ENCODE measurements at regions not wholly inside any gene's neighbourhood (a gene's known extent, or its start where the extent isn't known, plus 50 kb on each side); places are given as distances from the start of the nearest gene placed in this dataset.

GRCh38 chr11:128339792-128340191 lies 247.6 kb downstream of the ETS1 start:
- Histone ChIP-seq H3F3A (replicated peaks; ENCODE audit: insufficient read depth) (no peaks in the 10 kb centered on the region), H3K27me3 (ENCODE audit: insufficient read depth) (no peaks in the 10 kb centered on the region), H3K4me1 (ENCODE audit: control insufficient read depth in 1 of 2, insufficient read depth in 2 of 2, low read depth in 1 of 2, low read length in 1 of 2) (peaks cover 0 to 9% of the 10 kb centered on the region in 2 experiments; a peak in 1 of 4 replicates), H3K4me3 (ENCODE audit: low read depth in 2 of 2, low read length in 1 of 2) (no peak overlapping the region), H3K79me2 (ENCODE audit: insufficient read depth) (no peaks in the 10 kb centered on the region), H3K36me3 (replicated peaks in 1 of 2; ENCODE audit: control insufficient read depth in 1 of 2, insufficient read depth in 2 of 2, low read length in 1 of 2) (no peaks in the 10 kb centered on the region), H3K9me3 (no peaks in the 10 kb centered on the region), H4K20me1 (ENCODE audit: insufficient read depth) (no peaks in the 10 kb centered on the region), H3K4me2 (no peak overlapping the region), H3K9ac (no peak overlapping the region), H3K9me2 (no peaks in the 10 kb centered on the region), H3K27ac (ENCODE audit: low read depth in 2 of 2, low read length in 1 of 2) (no peak overlapping the region), H2AFZ (ENCODE audit: low read depth) (no peak overlapping the region)
- POLR2A ChIA-PET = no interaction called here
- 89% methylated on average over 6 of the region's 6 CpGs for WGBS (ENCODE audit: low lambda C conversion rate)
- no peak for DNase-seq
- CTCF ChIA-PET = interaction anchor here (0.7 kb wide), 1 partner anchor 73 kb away, joined by 3 read pairs; no protein-coding TSS in a partner anchor
- TF ChIP-seq YY1 (IDR thresholded peaks at IDR 0.05; ENCODE audit: low read depth) (no peak), RAD21 (IDR thresholded peaks at IDR 0.05; ENCODE audit: low read length) (no peak)

- Histone ChIP-seq H3K36me3 (replicated peaks in 1 of 2; ENCODE audit: control insufficient read depth in 1 of 2, insufficient read depth in 2 of 2, low read length in 1 of 2) (no peaks in the 10 kb centered on the region), H3K9me3 (no peaks in the 10 kb centered on the region), H3K9me2 (no peaks in the 10 kb centered on the region), H3K9ac (no peak overlapping the region), H4K20me1 (ENCODE audit: insufficient read depth) (no peaks in the 10 kb centered on the region), H3F3A (replicated peaks; ENCODE audit: insufficient read depth) (no peaks in the 10 kb centered on the region), H3K4me3 (ENCODE audit: low read depth in 2 of 2, low read length in 1 of 2) (no peak overlapping the region), H3K27ac (ENCODE audit: low read depth in 2 of 2, low read length in 1 of 2) (no peak overlapping the region), H2AFZ (ENCODE audit: low read depth) (no peak overlapping the region), H3K27me3 (ENCODE audit: insufficient read depth) (no peaks in the 10 kb centered on the region), H3K4me1 (ENCODE audit: control insufficient read depth in 1 of 2, insufficient read depth in 2 of 2, low read depth in 1 of 2, low read length in 1 of 2) (peaks cover 0 to 9% of the 10 kb centered on the region in 2 experiments; a peak in 1 of 4 replicates), H3K4me2 (no peak overlapping the region), H3K79me2 (ENCODE audit: insufficient read depth) (no peaks in the 10 kb centered on the region)
- ChIA-PET CTCF (no interaction called here), POLR2A (no interaction called here)
- WGBS (ENCODE audit: low lambda C conversion rate) = 97% methylated on average over 3 of the region's 3 CpGs
- no peak for TF ChIP-seq CHD2 (IDR thresholded peaks at IDR 0.05; ENCODE audit: low read length, partially characterized antibody)
- TF ChIP-seq FOXJ3 (CRISPR knock-in tag; IDR thresholded peaks at IDR 0.05) = no peak
- TF ChIP-seq TAF1 (IDR thresholded peaks at IDR 0.05; ENCODE audit: borderline replicate concordance, low read depth, low read length) = no peak
- TF ChIP-seq TEAD4 (IDR thresholded peaks at IDR 0.05; ENCODE audit: borderline replicate concordance, insufficient read depth) = no peak
- TF ChIP-seq MEF2A (IDR thresholded peaks at IDR 0.05; ENCODE audit: borderline replicate concordance, low read depth) = no peak
- no peak for TF ChIP-seq USF2 (IDR thresholded peaks at IDR 0.05; ENCODE audit: borderline replicate concordance, low read depth, low read length)
- no peak for TF ChIP-seq CTCF (IDR thresholded peaks at IDR 0.05)
- no peak for TF ChIP-seq SMC3 (IDR thresholded peaks at IDR 0.05; ENCODE audit: low read depth, low read length)
- no peak for TF ChIP-seq NRF1 (IDR thresholded peaks at IDR 0.05; ENCODE audit: low read depth, low read length)
- TF ChIP-seq GATA2 (CRISPR knock-in tag; IDR thresholded peaks at IDR 0.05) = no peak
- TF ChIP-seq, protein P1, sequence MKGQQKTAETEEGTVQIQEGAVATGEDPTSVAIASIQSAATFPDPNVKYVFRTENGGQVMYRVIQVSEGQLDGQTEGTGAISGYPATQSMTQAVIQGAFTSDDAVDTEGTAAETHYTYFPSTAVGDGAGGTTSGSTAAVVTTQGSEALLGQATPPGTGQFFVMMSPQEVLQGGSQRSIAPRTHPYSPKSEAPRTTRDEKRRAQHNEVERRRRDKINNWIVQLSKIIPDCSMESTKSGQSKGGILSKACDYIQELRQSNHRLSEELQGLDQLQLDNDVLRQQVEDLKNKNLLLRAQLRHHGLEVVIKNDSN (IDR thresholded peaks at IDR 0.05; ENCODE audit: borderline replicate concordance, low read depth) = no peak
- no peak for TF ChIP-seq EZH2phosphoT487 (IDR thresholded peaks at IDR 0.05; ENCODE audit: borderline replicate concordance, low read depth)
- no peak for TF ChIP-seq FOXM1 (IDR thresholded peaks at IDR 0.05; ENCODE audit: low read depth)
- no peak for TF ChIP-seq TCF12 (IDR thresholded peaks at IDR 0.05)
- TF ChIP-seq EP300 (IDR thresholded peaks at IDR 0.05; ENCODE audit: borderline replicate concordance in 1 of 2, low read depth in 1 of 2, low read length in 1 of 2) = no peak
- no peak for TF ChIP-seq MXI1 (IDR thresholded peaks at IDR 0.05; ENCODE audit: low read depth, low read length)
- no peak for TF ChIP-seq RAD21 (IDR thresholded peaks at IDR 0.05; ENCODE audit: low read length)
- no peak for TF ChIP-seq YY1 (IDR thresholded peaks at IDR 0.05; ENCODE audit: low read depth)
- TF ChIP-seq RFX5 (IDR thresholded peaks at IDR 0.05; ENCODE audit: low read length) = no peak
- no peak for TF ChIP-seq NFIC (IDR thresholded peaks at IDR 0.05; ENCODE audit: borderline replicate concordance)
- no peak for DNase-seq
These were observed 248.5 kb downstream of the ETS1 start for GRCh38 chr11:128338811-128339210.

All from SK-N-SH (cell line).